WTC11 (cell line): ENCODE measurements at regions not wholly inside any gene's neighbourhood (a gene's known extent, or its start where the extent isn't known, plus 50 kb on each side); places are given as distances from the start of the nearest gene placed in this dataset.

Experiments
- ATAC-seq: fragments of 200-7000 bp; cut with Tn5 transposase; 2 replicates; pipeline ENCODE4 v1.10.0; 2021; ENCODE audit warnings: mild to moderate bottlenecking, moderate library complexity
- CTCF ChIA-PET: fragments of 300-600 bp; sonication (Branson Sonifier 250); formaldehyde crosslinking; loops from one replicate; lab custom pipeline; 2021; ENCODE audit warnings: antibody characterized with exemption; lab: Charles Lee
- POLR2A ChIA-PET: fragments of 350-600 bp; sonication (Branson Sonifier 250); formaldehyde crosslinking; loops from one replicate; lab custom pipeline; 2021; ENCODE audit warnings: antibody characterized with exemption; lab: Charles Lee
- DNase-seq: peaks from one replicate; pipeline ENCODE4 v3.0.0; 2021; ENCODE audit warnings: low spot score
- H3K27ac Mint-ChIP-seq: 2 replicates; pipeline ENCODE4 v1.8.0; 2021; ENCODE audit warnings: mixed read lengths
- H3K27me3 Mint-ChIP-seq: 2 replicates; pipeline ENCODE4 v1.8.0; 2021; ENCODE audit warnings: low read depth, mild to moderate bottlenecking, moderate library complexity, mixed read lengths
- H3K36me3 Mint-ChIP-seq: 2 replicates; pipeline ENCODE4 v1.8.0; 2021; ENCODE audit warnings: mixed read lengths
- H3K4me1 Mint-ChIP-seq: 2 replicates; pipeline ENCODE4 v1.8.0; 2022; ENCODE audit warnings: mixed read lengths
- H3K4me3 Mint-ChIP-seq: 2 replicates; pipeline ENCODE4 v1.8.0; 2021; ENCODE audit warnings: mild to moderate bottlenecking, moderate library complexity, mixed read lengths
- H3K9me3 Mint-ChIP-seq: 2 replicates; pipeline ENCODE4 v1.8.0; 2021; ENCODE audit warnings: mixed read lengths
- AFF4 ChIP-seq: sonication (generic); formaldehyde crosslinking; IDR thresholded peaks from 2 replicates; pipeline ENCODE4 v1.8.1; 2023; ENCODE audit warnings: mild to moderate bottlenecking, missing genetic modification reagents, borderline replicate concordance
- ARID4B ChIP-seq: sonication (generic); formaldehyde crosslinking; IDR thresholded peaks from 2 replicates; pipeline ENCODE4 v1.8.0; 2023; ENCODE audit warnings: missing genetic modification reagents, mild to moderate bottlenecking, borderline replicate concordance
- ATF3 ChIP-seq: sonication (generic); formaldehyde crosslinking; conservative IDR thresholded peaks from 2 replicates; pipeline ENCODE4 v1.8.1; 2022; ENCODE audit warnings: mild to moderate bottlenecking, missing genetic modification reagents
- CBFB ChIP-seq: sonication (generic); formaldehyde crosslinking; IDR thresholded peaks from 2 replicates; pipeline ENCODE4 v1.8.1; 2022; ENCODE audit warnings: mild to moderate bottlenecking, low read depth, missing genetic modification reagents
- E2F4 ChIP-seq: sonication (generic); formaldehyde crosslinking; IDR thresholded peaks from 2 replicates; pipeline ENCODE4 v1.8.1; 2022; ENCODE audit warnings: low read depth, mild to moderate bottlenecking, moderate library complexity, missing genetic modification reagents, borderline replicate concordance
- E2F5 ChIP-seq: sonication (generic); formaldehyde crosslinking; IDR thresholded peaks from 2 replicates; pipeline ENCODE4 v1.8.1; 2022; ENCODE audit warnings: mild to moderate bottlenecking, moderate library complexity, missing genetic modification reagents
- FOXP1 ChIP-seq: sonication (generic); formaldehyde crosslinking; IDR thresholded peaks from 2 replicates; pipeline ENCODE4 v1.8.0; 2022; ENCODE audit warnings: missing genetic modification reagents, mild to moderate bottlenecking, moderate library complexity, borderline replicate concordance
- GTF2I ChIP-seq: fragments of 250-450 bp; sonication (Bioruptor Pico); conservative IDR thresholded peaks from 2 replicates; pipeline ENCODE4 v1.4.0; 2021; ENCODE audit warnings: mild to moderate bottlenecking
- HMGA2 ChIP-seq: fragments of 250-450 bp; sonication (Bioruptor Pico); IDR thresholded peaks from 2 replicates; pipeline ENCODE4 v1.4.0; 2021; ENCODE audit warnings: mild to moderate bottlenecking, moderate library complexity
- IRF2 ChIP-seq: sonication (generic); formaldehyde crosslinking; IDR thresholded peaks from 2 replicates; pipeline ENCODE4 v1.8.0; 2022; ENCODE audit warnings: low read depth, missing genetic modification reagents, borderline replicate concordance
- JAZF1 ChIP-seq: fragments of 250-450 bp; sonication (Bioruptor Pico); IDR thresholded peaks from 2 replicates; pipeline ENCODE4 v1.9.0; 2021; ENCODE audit warnings: moderate library complexity, mild to moderate bottlenecking, inconsistent platforms
- KAT7 ChIP-seq: sonication (generic); formaldehyde crosslinking; IDR thresholded peaks from 2 replicates; pipeline ENCODE4 v1.8.1; 2023; ENCODE audit warnings: missing genetic modification reagents, mild to moderate bottlenecking, borderline replicate concordance
- MYBL2 ChIP-seq: sonication (generic); formaldehyde crosslinking; IDR thresholded peaks from 2 replicates; pipeline ENCODE4 v1.8.1; 2023; ENCODE audit warnings: mild to moderate bottlenecking, moderate library complexity, missing genetic modification reagents
- NFATC4 ChIP-seq: fragments of 250-450 bp; sonication (Bioruptor Pico); IDR thresholded peaks from 2 replicates; pipeline ENCODE4 v1.9.0; 2021; ENCODE audit warnings: mild to moderate bottlenecking
- NFE2L1 ChIP-seq: sonication (generic); formaldehyde crosslinking; IDR thresholded peaks from 2 replicates; pipeline ENCODE4 v1.8.1; 2023; ENCODE audit warnings: missing genetic modification reagents
- NR1H2 ChIP-seq: sonication (generic); formaldehyde crosslinking; IDR thresholded peaks from 2 replicates; pipeline ENCODE4 v1.9.0; 2021; ENCODE audit warnings: mild to moderate bottlenecking, moderate library complexity, missing genetic modification reagents
- SMAD3 ChIP-seq: sonication (generic); formaldehyde crosslinking; IDR thresholded peaks from 2 replicates; pipeline ENCODE4 v1.8.0; 2022; ENCODE audit warnings: missing genetic modification reagents, mild to moderate bottlenecking, borderline replicate concordance
- SMAD4 ChIP-seq: sonication (generic); formaldehyde crosslinking; IDR thresholded peaks from 2 replicates; pipeline ENCODE4 v1.8.0; 2022; ENCODE audit warnings: mild to moderate bottlenecking, missing genetic modification reagents
- SOX15 ChIP-seq: fragments of 250-450 bp; sonication (Bioruptor Pico); IDR thresholded peaks from 2 replicates; pipeline ENCODE4 v1.9.0; 2021; ENCODE audit warnings: mild to moderate bottlenecking
- TEAD1 ChIP-seq: sonication (generic); formaldehyde crosslinking; IDR thresholded peaks from 2 replicates; pipeline ENCODE4 v1.8.0; 2022; ENCODE audit warnings: mild to moderate bottlenecking, missing genetic modification reagents
- USF1 ChIP-seq: sonication (generic); formaldehyde crosslinking; IDR thresholded peaks from 2 replicates; pipeline ENCODE4 v1.8.0; 2022; ENCODE audit warnings: mild to moderate bottlenecking, missing genetic modification reagents
- ZBTB21 ChIP-seq: sonication (generic); formaldehyde crosslinking; IDR thresholded peaks from 2 replicates; pipeline ENCODE4 v1.8.1; 2023; ENCODE audit warnings: mild to moderate bottlenecking, missing genetic modification reagents, borderline replicate concordance
- ZNF219 ChIP-seq: sonication (generic); formaldehyde crosslinking; IDR thresholded peaks from 2 replicates; pipeline ENCODE4 v1.8.0; 2023; ENCODE audit warnings: missing genetic modification reagents, mild to moderate bottlenecking, borderline replicate concordance
- ZNF317 ChIP-seq: sonication (generic); formaldehyde crosslinking; IDR thresholded peaks from 2 replicates; pipeline ENCODE4 v1.8.1; 2023; ENCODE audit warnings: low read depth, mild to moderate bottlenecking, moderate library complexity, missing genetic modification reagents, borderline replicate concordance
- ZNF396 ChIP-seq: fragments of 250-450 bp; sonication (Bioruptor Pico); IDR thresholded peaks from 2 replicates; pipeline ENCODE4 v1.8.0; 2021; ENCODE audit warnings: mild to moderate bottlenecking, moderate library complexity, borderline replicate concordance

- TF ChIP-seq TEAD1 (CRISPR knock-in tag), result no peak
Measured at GRCh38 chr13:100898431-100898830, 223.8 kb upstream of the TMTC4 start (continued).

- DNase-seq (no peak), ATAC-seq (no peak)
- H3K9me3 Mint-ChIP-seq, result no peaks in the 10 kb centered on the region
- TF ChIP-seq NR1H2 (CRISPR knock-in tag) (no peak), JAZF1 (CRISPR knock-in tag) (no peak), ATF3 (no peak), AFF4 (CRISPR knock-in tag) (no peak), SMAD3 (CRISPR knock-in tag) (no peak), SOX15 (CRISPR knock-in tag) (no peak), CBFB (CRISPR knock-in tag) (no peak), KAT7 (CRISPR knock-in tag) (no peak), TEAD1 (CRISPR knock-in tag) (no peak), IRF2 (no peak), ZBTB21 (CRISPR knock-in tag) (no peak), ZNF396 (CRISPR knock-in tag) (no peak), NFATC4 (CRISPR knock-in tag) (no peak), SMAD4 (no peak), MYBL2 (no peak), GTF2I (CRISPR knock-in tag) (no peak), E2F4 (CRISPR knock-in tag) (no peak), ZNF317 (CRISPR knock-in tag) (no peak)
- H3K4me3 Mint-ChIP-seq, result no peak overlapping the region
- H3K4me1 Mint-ChIP-seq, result peaks cover 3% of the 10 kb centered on the region
- H3K27ac Mint-ChIP-seq, result no peak overlapping the region
- no peaks in the 10 kb centered on the region for H3K27me3 Mint-ChIP-seq
- POLR2A ChIA-PET, result no interaction called here
- H3K36me3 Mint-ChIP-seq, result no peaks in the 10 kb centered on the region
- CTCF ChIA-PET, result no interaction called here
Measured at GRCh38 chr13:100895651-100896050, 221.1 kb upstream of the TMTC4 start.

- Mint-ChIP-seq H3K4me3 (no peak overlapping the region), H3K27me3 (no peaks in the 10 kb centered on the region), H3K36me3 (peaks cover 3% of the 10 kb centered on the region; the same call in 1 of the 2 replicates), H3K27ac (no peak overlapping the region), H3K9me3 (peaks cover 16% of the 10 kb centered on the region), H3K4me1 (peaks cover 7% of the 10 kb centered on the region)
- ATAC-seq (no peak), DNase-seq (no peak)
- ChIA-PET POLR2A (no interaction called here), CTCF (no interaction called here)
- no peak for TF ChIP-seq ZNF219
- TF ChIP-seq ARID4B (CRISPR knock-in tag), result no peak
- no peak for TF ChIP-seq KAT7 (CRISPR knock-in tag)
- TF ChIP-seq ZBTB21 (CRISPR knock-in tag), result no peak
- TF ChIP-seq E2F5 (CRISPR knock-in tag), result no peak
- TF ChIP-seq HMGA2 (CRISPR knock-in tag), result no peak
- no peak for TF ChIP-seq NFE2L1
- no peak for TF ChIP-seq USF1 (CRISPR knock-in tag)
- TF ChIP-seq FOXP1 (CRISPR knock-in tag), result no peak
- TF ChIP-seq, all 79 proteins: peak for 0
Measured at GRCh38 chr13:100892981-100893380, 218.4 kb upstream of the TMTC4 start.
